Loucy (cell line): ENCODE measurements at regions not wholly inside any gene's neighbourhood (a gene's known extent, or its start where the extent isn't known, plus 50 kb on each side); places are given as distances from the start of the nearest gene placed in this dataset.
"Not testable (repeated sequence)": the region's sequence is repeated elsewhere in the genome, so short reads cannot be mapped to it uniquely, and the experiment has no call there.

ENCODE experiments used
- EZH2phosphoT487 ChIP-seq: fragments of 200-600 bp; IDR thresholded peaks from 2 replicates; pipeline ENCODE4 v1.6.1; 2018; ENCODE audit warnings: antibody characterized with exemption, mild to moderate bottlenecking, moderate library complexity, borderline replicate concordance
- TF ChIP-seq, protein P1 (sequence below): fragments of 200-600 bp; sonication (generic); conservative IDR thresholded peaks from 2 replicates; pipeline ENCODE4 v1.5.1; 2014; ENCODE audit warnings: mild to moderate bottlenecking, antibody characterized with exemption, low read length

DNA sequence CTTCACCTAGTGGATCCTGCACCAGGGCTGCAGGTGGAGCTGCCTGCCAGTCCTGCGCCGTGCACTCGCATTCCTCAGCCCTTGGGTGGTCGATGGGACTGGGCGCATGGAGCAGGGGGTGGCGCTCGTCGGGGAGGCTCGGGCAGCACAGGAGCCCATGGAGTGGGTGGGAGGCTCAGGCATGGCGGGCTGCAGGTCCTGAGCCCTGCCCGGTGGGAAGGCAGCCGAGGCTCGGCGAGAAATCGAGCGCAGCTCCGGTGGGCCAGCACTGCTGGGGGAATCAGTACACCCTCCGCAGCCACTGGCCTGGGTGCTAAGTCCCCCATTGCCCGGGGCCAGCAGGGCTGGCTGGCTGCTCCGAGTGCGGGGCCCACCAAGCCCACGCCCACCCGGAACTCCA is 182.2 kb upstream of the LHX8 start:
- TF ChIP-seq, protein P1, sequence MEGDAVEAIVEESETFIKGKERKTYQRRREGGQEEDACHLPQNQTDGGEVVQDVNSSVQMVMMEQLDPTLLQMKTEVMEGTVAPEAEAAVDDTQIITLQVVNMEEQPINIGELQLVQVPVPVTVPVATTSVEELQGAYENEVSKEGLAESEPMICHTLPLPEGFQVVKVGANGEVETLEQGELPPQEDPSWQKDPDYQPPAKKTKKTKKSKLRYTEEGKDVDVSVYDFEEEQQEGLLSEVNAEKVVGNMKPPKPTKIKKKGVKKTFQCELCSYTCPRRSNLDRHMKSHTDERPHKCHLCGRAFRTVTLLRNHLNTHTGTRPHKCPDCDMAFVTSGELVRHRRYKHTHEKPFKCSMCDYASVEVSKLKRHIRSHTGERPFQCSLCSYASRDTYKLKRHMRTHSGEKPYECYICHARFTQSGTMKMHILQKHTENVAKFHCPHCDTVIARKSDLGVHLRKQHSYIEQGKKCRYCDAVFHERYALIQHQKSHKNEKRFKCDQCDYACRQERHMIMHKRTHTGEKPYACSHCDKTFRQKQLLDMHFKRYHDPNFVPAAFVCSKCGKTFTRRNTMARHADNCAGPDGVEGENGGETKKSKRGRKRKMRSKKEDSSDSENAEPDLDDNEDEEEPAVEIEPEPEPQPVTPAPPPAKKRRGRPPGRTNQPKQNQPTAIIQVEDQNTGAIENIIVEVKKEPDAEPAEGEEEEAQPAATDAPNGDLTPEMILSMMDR: not testable (repeated sequence)
- TF ChIP-seq EZH2phosphoT487: not testable (repeated sequence)
